IPS-15b (cell line): ENCODE measurements at regions not wholly inside any gene's neighbourhood (a gene's known extent, or its start where the extent isn't known, plus 50 kb on each side); places are given as distances from the start of the nearest gene placed in this dataset.

ENCODE experiments used
- H3K27me3 ChIP-seq: one replicate; pipeline ENCODE4 v1.6.1; 2013; ENCODE audit warnings: low read length; ENCODE audit not compliant: control insufficient read depth, insufficient read depth
- H3K36me3 ChIP-seq: one replicate; pipeline ENCODE4 v1.6.1; 2013; ENCODE audit warnings: low read length; ENCODE audit not compliant: control insufficient read depth, insufficient read depth
- H3K4me1 ChIP-seq: one replicate; pipeline ENCODE4 v1.6.1; 2013; ENCODE audit warnings: mild to moderate bottlenecking, low read length; ENCODE audit not compliant: control insufficient read depth, insufficient read depth
- H3K4me3 ChIP-seq: one replicate; pipeline ENCODE4 v1.5.1; 2013; ENCODE audit warnings: low read depth, low read length
- H3K9ac ChIP-seq: one replicate; pipeline ENCODE4 v1.6.1; 2013; ENCODE audit warnings: low read depth, mild to moderate bottlenecking, low read length
- H3K9me3 ChIP-seq: one replicate; pipeline ENCODE4 v1.6.1; 2013; ENCODE audit warnings: mild to moderate bottlenecking, low read length; ENCODE audit not compliant: control insufficient read depth, insufficient read depth

DNA sequence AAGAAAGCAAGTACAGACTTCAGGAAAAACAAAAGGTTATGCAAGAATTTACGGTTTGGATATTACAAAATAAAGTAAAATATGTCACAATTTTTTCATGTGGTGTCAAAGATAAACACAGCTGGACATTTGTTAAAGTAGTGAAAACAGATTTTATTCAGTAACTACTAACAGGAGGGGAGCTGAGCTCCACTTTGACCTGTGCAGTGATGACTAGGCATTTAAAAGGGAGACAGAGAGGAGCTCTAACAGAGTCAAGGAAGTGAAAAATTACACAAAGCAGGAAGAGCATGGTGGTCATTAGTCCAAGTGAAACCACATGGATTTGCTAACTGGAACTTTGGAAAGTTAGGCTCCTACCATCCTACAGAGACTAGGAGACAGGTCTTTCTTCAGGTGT lies 263.6 kb upstream of the PCSK5 start:
- no peak overlapping the region for H3K9ac ChIP-seq
- no peaks in the 10 kb centered on the region for H3K27me3 ChIP-seq
- H3K4me1 ChIP-seq: no peaks in the 10 kb centered on the region
- no peaks in the 10 kb centered on the region for H3K36me3 ChIP-seq
- no peak overlapping the region for H3K4me3 ChIP-seq
- H3K9me3 ChIP-seq: no peaks in the 10 kb centered on the region

DNA sequence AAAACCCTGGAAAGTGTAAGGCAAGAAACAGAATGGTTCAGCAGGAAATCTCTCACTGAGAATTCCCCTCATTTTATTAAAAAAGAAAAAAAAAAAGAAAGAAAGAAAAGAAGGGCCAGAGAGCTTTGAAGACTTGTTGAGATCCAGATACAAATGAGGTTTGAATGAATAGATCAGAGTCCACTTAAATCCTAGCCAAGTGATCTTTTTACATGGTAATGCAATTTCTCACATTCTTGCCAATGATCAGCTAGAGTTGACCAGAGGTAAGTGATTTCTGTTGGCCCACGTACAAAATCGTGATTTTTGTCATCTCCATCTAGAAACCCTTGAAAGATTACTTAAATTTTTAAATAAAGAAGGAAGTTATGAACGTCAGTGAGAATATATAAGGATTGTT lies 261.5 kb upstream of the PCSK5 start:
- no peak overlapping the region for H3K9ac ChIP-seq
- no peaks in the 10 kb centered on the region for H3K9me3 ChIP-seq
- no peaks in the 10 kb centered on the region for H3K4me1 ChIP-seq
- no peak overlapping the region for H3K4me3 ChIP-seq
- no peaks in the 10 kb centered on the region for H3K27me3 ChIP-seq
- no peaks in the 10 kb centered on the region for H3K36me3 ChIP-seq

DNA sequence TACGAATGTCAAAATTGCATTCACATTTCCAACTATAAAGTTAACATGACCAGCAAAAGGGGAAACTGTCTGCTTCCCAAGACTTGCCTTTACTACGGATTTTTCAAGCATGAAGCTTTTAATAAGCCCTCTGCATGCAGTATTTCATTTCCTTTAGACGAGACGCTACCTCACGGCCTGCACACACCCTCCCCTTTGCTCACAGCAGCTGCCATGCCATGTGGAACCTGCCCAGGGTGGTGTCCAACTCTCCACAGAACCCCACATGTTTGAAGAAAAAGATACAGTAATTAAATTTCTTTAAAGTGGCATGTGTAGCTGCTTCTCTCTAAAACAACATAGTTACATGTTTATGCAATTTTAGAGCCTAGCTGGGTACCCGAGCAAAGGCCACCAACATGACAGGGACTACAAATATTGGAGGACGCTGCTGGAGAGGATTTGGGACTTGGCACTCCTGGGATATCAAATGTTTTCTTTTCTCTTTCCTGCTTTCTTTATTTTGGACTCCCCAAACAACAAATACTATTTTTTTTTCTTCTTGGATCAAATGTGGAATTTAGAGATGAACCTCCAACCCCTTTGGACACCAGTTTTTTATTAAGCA lies 256.9 kb upstream of the PCSK5 start:
- Histone ChIP-seq H3K36me3 (no peaks in the 10 kb centered on the region), H3K4me3 (no peak overlapping the region), H3K27me3 (no peaks in the 10 kb centered on the region), H3K9ac (no peak overlapping the region), H3K9me3 (no peaks in the 10 kb centered on the region), H3K4me1 (no peaks in the 10 kb centered on the region)

DNA sequence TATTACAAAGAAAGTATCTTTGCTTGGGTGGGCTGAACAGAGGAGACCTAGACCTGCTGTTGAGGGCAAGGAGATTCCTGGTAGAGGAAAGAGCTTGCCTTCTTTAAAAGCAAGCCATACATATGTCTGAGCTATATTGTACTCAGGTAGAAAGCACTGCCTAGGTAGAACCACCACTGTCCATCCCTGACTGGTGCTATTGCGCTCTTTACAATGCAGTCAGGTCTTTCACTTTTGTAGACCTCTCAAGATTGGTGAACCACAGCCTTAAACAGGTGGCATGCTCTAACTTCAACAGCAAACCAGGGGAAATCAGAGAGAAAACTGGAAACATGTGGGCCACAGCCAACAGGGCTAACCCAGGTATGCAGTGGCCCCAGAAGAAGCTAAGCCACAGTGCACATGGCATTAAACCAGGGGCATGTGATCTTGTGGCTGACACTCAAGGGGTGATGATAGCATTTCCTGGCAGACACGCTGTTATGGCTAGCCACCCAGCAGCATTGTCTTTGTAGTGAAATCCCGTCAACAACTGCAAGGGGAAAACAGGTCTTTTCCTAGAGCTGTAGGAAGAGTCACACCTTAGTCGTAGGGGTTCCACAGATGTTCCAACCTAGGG lies 253.9 kb upstream of the PCSK5 start:
- Histone ChIP-seq H3K27me3 (no peaks in the 10 kb centered on the region), H3K9me3 (no peaks in the 10 kb centered on the region), H3K36me3 (no peaks in the 10 kb centered on the region), H3K4me1 (no peaks in the 10 kb centered on the region), H3K4me3 (no peak overlapping the region), H3K9ac (no peak overlapping the region)

DNA sequence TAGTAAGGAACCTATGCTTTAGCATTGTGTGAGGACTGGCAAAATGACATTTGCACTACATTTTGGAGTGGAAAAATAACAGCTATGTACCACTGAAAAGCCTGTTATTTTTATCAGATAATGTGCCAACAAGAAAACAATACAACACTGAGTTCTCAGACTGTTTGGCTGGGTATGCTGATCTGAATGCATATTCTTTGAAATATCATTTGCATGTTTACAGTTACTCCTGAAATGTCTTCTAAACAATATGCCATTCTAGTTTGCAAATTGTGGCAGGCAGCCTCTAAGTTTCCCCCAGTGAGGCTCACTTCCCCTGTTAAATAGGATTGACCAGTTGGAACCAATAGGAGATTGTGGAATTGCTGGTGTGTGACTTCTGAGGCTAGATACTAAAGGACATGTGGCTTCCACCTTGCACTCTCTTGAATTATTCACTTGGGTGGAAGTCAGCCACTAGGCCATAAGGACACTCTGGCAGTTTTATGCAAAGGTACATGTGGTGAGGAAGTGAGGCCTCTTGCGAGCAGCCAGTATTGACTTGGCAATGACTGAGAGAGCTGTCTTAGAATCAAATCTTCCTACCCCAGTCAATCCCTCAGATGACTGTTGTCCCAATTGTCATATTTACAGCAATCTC lies 250.4 kb upstream of the PCSK5 start:
- H3K4me3 ChIP-seq: no peak overlapping the region
- H3K36me3 ChIP-seq: no peaks in the 10 kb centered on the region

DNA sequence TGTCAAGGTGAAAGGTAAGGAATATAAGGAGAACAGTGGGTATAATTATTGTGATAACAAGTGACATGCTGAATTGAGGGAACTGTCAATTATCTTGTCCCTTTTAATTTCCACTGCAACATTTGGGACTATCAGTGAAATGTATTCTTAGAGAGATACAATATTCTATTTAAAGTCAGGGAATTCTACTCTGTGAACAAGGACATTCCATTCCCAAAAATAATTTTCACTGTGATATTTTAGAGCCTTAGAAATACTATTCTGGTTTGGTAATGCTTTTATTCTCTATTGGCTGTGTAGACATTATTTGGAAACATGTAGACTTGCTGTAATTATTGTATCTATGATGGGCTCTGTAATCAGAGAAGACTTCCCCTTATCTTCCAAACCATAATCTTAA lies 248.0 kb upstream of the PCSK5 start:
- Histone ChIP-seq H3K4me1 (no peaks in the 10 kb centered on the region), H3K27me3 (no peaks in the 10 kb centered on the region), H3K9me3 (no peaks in the 10 kb centered on the region), H3K4me3 (no peak overlapping the region), H3K36me3 (no peaks in the 10 kb centered on the region), H3K9ac (no peak overlapping the region)

More for the DNA sequence above, 250.4 kb upstream of the PCSK5 start:
- Histone ChIP-seq H3K27me3 (no peaks in the 10 kb centered on the region), H3K4me1 (no peaks in the 10 kb centered on the region), H3K9ac (no peak overlapping the region), H3K9me3 (no peaks in the 10 kb centered on the region)

DNA sequence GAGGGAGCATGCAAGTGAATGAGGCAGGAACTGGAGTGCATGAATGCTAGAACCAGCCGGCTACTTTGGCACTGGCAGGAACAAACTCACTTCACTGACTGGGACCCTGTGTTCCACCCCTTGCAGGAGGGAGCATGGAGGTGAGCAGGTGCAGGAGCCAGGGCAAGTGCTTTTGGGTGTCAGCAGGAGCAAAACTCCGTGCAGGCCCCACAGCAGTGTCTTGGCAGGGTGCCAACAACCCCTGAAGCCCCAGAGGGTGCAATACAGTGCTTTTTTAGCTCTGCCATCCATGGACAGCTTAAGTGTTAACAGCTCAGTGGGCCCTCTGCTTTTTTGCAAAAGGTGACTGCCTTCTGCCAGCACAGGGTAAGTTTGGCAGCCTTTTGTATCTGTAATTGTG lies 245.8 kb upstream of the PCSK5 start:
- Histone ChIP-seq H3K9ac (no peak overlapping the region), H3K4me1 (no peaks in the 10 kb centered on the region), H3K9me3 (no peaks in the 10 kb centered on the region), H3K36me3 (no peaks in the 10 kb centered on the region), H3K4me3 (no peak overlapping the region), H3K27me3 (no peaks in the 10 kb centered on the region)

DNA sequence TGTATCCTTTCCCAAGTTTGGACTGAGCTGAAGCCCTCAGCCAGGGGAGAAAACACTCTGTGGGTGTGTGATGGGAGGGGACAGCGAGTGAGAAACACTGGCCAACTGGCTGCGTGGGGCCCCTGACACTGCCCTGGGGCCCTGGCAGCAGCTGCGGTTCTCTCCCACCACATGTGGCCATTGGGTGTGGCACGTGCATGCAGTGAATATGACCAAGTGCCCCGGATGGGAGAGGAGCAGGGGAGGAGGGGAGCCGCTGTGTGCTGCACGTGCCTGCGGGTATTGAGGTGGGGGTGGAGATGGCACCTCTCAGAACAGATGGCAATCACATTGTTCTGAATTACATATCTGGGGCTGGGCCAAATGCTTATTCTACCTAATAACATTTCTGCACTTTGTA lies 242.4 kb upstream of the PCSK5 start:
- no peaks in the 10 kb centered on the region for H3K36me3 ChIP-seq
- no peaks in the 10 kb centered on the region for H3K27me3 ChIP-seq
- no peaks in the 10 kb centered on the region for H3K4me1 ChIP-seq
- H3K9me3 ChIP-seq: no peaks in the 10 kb centered on the region
- no peak overlapping the region for H3K9ac ChIP-seq
- H3K4me3 ChIP-seq: no peak overlapping the region

DNA sequence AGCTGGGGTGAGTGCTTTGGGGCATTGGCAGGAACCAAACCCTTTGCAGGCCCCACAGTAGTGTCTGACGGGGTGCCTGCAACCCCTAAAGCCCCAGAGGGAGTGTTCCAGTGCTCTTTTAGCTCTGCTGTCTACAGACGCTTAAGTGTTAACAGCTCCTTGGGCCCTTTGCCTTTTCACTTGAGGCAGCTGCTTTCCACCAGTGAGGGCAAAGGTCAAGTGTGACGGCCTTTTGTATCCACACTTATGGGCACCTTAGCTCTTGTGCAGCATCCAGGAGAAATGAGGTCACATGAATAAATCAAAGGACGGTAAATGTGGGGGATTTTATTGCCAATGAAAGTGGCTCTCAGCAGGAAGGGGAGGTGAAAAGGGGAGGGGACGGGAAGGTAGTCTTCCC lies 241.4 kb upstream of the PCSK5 start:
- Histone ChIP-seq H3K9me3 (no peaks in the 10 kb centered on the region), H3K9ac (no peak overlapping the region), H3K27me3 (no peaks in the 10 kb centered on the region), H3K4me1 (no peaks in the 10 kb centered on the region), H3K4me3 (no peak overlapping the region), H3K36me3 (no peaks in the 10 kb centered on the region)

DNA sequence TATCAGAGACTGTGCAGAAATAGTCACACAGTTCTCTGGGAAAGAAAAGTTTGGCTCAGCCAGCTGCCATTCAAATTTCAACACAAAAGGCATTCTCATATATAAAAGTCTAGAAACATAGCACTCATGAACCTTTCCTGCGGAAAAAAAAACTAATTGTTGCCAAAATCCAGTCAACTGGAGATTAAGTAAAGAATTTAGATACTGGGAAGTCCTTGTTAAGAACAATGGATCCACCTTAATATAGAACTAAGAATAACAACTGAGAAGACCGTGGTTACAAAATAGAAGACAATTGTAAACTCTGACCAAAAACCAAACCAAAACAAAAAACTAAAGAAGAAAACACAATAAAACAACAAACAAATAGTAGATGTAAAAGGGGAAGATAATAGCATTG lies 238.8 kb upstream of the PCSK5 start:
- no peak overlapping the region for H3K9ac ChIP-seq
- no peaks in the 10 kb centered on the region for H3K27me3 ChIP-seq
- no peak overlapping the region for H3K4me3 ChIP-seq
- no peaks in the 10 kb centered on the region for H3K4me1 ChIP-seq
- no peaks in the 10 kb centered on the region for H3K9me3 ChIP-seq
- H3K36me3 ChIP-seq: no peaks in the 10 kb centered on the region

DNA sequence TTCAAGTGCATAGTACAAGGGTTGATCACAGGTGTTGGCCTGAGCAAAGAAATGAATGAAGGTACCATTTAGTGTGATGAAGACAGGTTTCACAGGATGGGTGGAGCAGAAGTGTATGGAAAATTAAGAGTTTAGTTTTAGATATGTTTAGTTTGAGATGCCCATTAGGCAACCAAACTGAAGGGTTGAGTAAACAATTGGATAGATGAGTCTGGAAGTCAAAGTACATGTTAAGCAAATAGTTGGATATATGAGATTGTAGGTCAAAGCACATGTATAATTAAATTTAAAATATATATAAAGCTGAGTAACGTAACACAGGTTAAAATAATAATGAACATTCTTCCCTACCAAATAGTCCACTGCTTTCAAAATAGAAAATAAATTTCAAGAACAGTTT lies 237.1 kb upstream of the PCSK5 start:
- Histone ChIP-seq H3K9me3 (no peaks in the 10 kb centered on the region), H3K4me1 (no peaks in the 10 kb centered on the region), H3K36me3 (no peaks in the 10 kb centered on the region), H3K9ac (no peak overlapping the region), H3K4me3 (no peak overlapping the region), H3K27me3 (no peaks in the 10 kb centered on the region)

DNA sequence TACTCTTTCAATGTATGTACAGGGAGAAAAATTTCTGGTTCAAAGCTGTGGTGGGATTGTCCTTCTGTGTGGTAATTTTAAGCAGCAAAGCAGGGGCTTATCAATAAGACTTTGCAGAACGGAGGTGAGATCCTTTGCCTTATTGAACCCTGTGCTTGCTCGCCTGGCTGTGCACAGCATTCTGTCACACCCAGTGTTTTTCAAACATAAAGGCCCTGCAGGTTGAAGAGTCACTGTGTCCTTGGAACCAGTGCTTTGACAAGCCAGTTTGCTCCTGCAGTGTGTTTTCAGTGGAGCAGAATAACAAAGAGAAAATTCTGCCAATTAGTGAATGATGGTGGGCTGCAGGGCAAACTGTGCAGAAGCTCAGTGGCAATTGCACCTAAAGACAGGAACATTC lies 236.7 kb upstream of the PCSK5 start:
- no peak overlapping the region for H3K4me3 ChIP-seq
- no peaks in the 10 kb centered on the region for H3K4me1 ChIP-seq
- H3K9me3 ChIP-seq: no peaks in the 10 kb centered on the region
- no peak overlapping the region for H3K9ac ChIP-seq
- H3K27me3 ChIP-seq: no peaks in the 10 kb centered on the region
- H3K36me3 ChIP-seq: no peaks in the 10 kb centered on the region
